Stimulated activated naive CD8-positive, alpha-beta T cell treated with anti-CD3 and anti-CD28 coated beads, Interleukin-15, amount 100 ng/mL, for 72 hours (primary cell): ENCODE measurements at regions not wholly inside any gene's neighbourhood (a gene's known extent, or its start where the extent isn't known, plus 50 kb on each side); places are given as distances from the start of the nearest gene placed in this dataset.

Experiments used
- ATAC-seq: fragments of 150-1000 bp; cut with Tn5 transposase; 2 replicates; pipeline ENCODE4 v1.10.0; 2021; ENCODE audit warnings: mild to moderate bottlenecking, moderate library complexity
- DNase-seq, 2 donors: peaks; one replicate each; pipeline ENCODE4 v3.0.0; 2021 to 2022
- H3K27ac Mint-ChIP-seq, 2 donors: one replicate each; pipeline ENCODE4 v1.8.0; 2022; ENCODE audit warnings: mild to moderate bottlenecking in 2 of 2, mixed read lengths in 2 of 2, moderate library complexity in 2 of 2
- H3K27me3 Mint-ChIP-seq: one replicate; pipeline ENCODE4 v1.8.0; 2022; ENCODE audit warnings: mixed read lengths
- H3K4me1 Mint-ChIP-seq: one replicate; pipeline ENCODE4 v1.8.0; 2022; ENCODE audit warnings: mild to moderate bottlenecking, mixed read lengths
- H3K4me3 Mint-ChIP-seq, 2 donors: one replicate each; pipeline ENCODE4 v1.8.0; 2022; ENCODE audit warnings: mild to moderate bottlenecking in 2 of 2, mixed read lengths in 2 of 2, moderate library complexity in 1 of 2
- H3K9me3 Mint-ChIP-seq, 2 donors: one replicate each; pipeline ENCODE4 v1.8.0; 2022; ENCODE audit warnings: mixed read lengths in 2 of 2

DNA sequence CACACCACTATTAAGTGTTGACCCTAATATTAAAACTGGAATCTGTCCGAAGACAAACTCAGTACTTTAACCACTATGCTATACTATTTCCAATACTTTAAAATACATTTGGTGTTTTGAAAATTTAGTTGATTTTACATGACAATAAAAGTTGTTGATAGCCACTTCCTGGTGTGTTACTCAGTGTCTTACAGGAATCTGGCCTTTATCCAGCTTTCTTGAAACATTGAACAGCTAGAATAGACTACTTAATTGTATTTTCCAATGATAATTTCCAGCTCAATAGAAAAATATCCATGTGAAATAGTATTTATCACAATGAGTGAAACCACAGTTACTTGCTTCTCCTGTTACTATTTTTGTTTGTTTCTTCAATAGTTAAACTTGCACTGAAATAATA is 369.6 kb upstream of the ADGRL4 start:
- Mint-ChIP-seq H3K9me3 (peaks cover 0 to 7% of the 10 kb centered on the region in 2 donors), H3K4me1 (no peaks in the 10 kb centered on the region), H3K27me3 (no peaks in the 10 kb centered on the region), H3K27ac (no peak overlapping the region), H3K4me3 (no peak overlapping the region)
- no peak for DNase-seq
- no peak for ATAC-seq

DNA sequence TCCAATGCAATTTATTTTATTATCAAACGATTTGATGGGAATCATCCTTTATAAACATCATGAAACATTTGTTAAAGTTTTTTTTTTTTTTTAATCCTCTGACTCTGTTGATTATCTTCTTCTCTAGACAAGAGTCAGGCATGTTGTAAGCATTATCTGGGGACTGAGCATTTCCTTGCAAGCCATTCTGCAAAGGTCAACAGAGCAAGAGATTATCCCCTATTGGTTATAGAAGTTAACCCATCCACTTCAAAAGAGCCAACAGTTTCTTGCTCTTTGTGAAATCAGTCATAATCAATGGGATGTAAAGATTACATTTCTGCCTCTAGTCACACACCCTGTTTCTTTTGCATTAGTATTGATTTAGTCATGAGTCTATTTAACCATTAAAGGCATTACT is 368.8 kb upstream of the ADGRL4 start:
- ATAC-seq, result no peak
- Mint-ChIP-seq H3K9me3 (peaks cover 0 to 7% of the 10 kb centered on the region in 2 donors), H3K4me1 (no peaks in the 10 kb centered on the region), H3K27ac (no peak overlapping the region), H3K27me3 (no peaks in the 10 kb centered on the region), H3K4me3 (no peak overlapping the region)
- no peak for DNase-seq

DNA sequence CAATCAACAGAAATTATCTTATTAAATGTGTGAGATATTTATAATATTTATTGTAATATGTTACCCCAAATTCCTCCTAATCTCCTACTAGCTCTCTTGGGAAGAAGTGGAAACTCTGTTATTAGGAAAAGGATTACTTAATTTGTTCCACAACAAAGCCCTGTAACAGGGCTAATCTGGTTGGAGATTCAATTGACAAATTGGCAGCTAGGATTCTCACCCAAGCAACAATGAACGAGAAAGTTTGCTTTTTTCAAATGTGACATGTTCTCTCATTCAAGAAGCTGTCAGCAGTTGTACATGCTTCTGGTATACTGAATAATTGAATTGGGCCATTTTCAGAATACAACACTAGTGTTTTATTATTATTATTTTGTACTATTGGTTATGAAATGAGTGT is 367.9 kb upstream of the ADGRL4 start:
- Mint-ChIP-seq H3K27me3 (no peaks in the 10 kb centered on the region), H3K4me3 (no peak overlapping the region), H3K9me3 (peaks cover 0 to 10% of the 10 kb centered on the region in 2 donors), H3K27ac (no peak overlapping the region), H3K4me1 (no peaks in the 10 kb centered on the region)
- DNase-seq, result no peak
- no peak for ATAC-seq

DNA sequence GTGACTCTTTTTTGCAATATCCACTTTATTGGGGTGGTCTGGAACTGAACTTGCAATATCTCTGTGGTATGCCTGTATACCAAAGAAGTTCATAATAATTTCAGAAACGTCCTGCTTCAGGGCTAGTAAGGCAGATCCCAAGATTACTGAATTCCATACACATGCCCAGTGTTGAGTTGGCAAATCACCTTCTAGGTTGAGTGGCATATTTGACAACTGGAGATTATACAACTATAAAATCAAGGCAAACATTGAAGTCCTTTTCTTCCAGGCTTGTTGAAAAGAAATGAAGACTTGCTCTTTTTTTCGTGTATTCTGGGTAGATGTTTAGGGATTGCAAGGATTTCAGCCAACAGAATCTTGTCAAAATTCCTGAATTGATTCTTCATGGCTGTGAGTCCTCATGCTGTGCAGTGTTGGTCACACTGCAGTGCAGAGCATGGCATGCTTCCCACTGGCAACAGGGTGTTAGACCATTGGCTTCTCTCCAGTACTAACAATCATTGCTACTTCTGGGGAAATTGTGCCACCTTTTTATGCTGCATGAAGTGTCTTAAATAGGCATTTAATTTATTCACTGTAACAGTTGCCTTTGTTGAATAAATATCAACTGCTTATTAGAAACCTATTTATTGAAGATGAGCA is 367.1 kb upstream of the ADGRL4 start:
- peaks cover 0 to 15% of the 10 kb centered on the region in 2 donors for H3K9me3 Mint-ChIP-seq
- no peak for DNase-seq

DNA sequence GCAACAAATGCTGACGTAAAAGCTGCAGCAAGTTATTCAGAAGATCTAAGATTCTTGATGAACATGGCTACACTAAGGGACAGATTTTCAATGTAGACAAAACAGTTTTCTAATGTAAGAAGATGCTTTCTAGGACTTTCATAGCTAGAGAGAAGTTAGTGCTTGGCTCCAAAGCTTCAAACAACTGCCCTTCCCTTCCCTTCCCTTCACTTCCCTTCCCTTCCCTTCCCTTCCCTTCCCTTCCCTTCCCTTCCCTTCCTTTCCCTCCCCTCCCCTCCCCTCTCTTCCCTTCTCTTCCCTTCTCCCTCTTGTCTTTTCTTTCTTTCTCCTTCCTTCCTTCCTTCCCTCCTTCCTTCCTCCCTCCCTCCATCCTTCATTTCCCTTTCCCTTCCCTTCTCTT is 365.3 kb upstream of the ADGRL4 start:
- DNase-seq (no peak), ATAC-seq (no peak)
- no peaks in the 10 kb centered on the region for H3K4me1 Mint-ChIP-seq
- H3K4me3 Mint-ChIP-seq, result no peak overlapping the region
- H3K27me3 Mint-ChIP-seq, result no peaks in the 10 kb centered on the region
- no peak overlapping the region for H3K27ac Mint-ChIP-seq
- H3K9me3 Mint-ChIP-seq, result peaks cover 3 to 15% of the 10 kb centered on the region in 2 donors

More for the DNA sequence above, 367.1 kb upstream of the ADGRL4 start:
- H3K4me1 Mint-ChIP-seq, result no peaks in the 10 kb centered on the region
- no peaks in the 10 kb centered on the region for H3K27me3 Mint-ChIP-seq
- no peak overlapping the region for H3K4me3 Mint-ChIP-seq
- H3K27ac Mint-ChIP-seq, result no peak overlapping the region
- ATAC-seq, result no peak

DNA sequence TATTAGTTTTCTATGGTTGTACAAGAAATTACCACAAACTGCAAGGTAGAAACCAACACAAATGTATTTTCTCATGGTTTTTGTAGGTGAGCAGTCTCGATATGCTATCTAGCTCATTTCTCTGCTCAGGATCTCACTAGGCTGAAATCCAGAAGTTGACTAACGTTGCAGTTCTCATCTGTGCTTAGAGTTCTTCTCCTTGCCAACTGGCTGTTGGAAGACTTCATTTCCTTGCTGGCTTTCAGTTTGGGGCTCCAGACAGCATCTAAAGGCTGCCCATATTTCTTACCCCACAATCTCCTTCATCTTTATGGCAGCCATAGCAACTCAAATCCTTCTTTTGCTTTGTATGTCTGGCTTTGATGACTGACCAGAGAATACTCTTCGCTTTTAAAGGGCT is 362.6 kb upstream of the ADGRL4 start:
- H3K27me3 Mint-ChIP-seq, result no peaks in the 10 kb centered on the region
- no peaks in the 10 kb centered on the region for H3K4me1 Mint-ChIP-seq
- H3K27ac Mint-ChIP-seq, result no peak overlapping the region
- peaks cover 8% of the 10 kb centered on the region in 2 donors for H3K9me3 Mint-ChIP-seq
- ATAC-seq, result no peak
- DNase-seq, result no peak
- H3K4me3 Mint-ChIP-seq, result no peak overlapping the region

DNA sequence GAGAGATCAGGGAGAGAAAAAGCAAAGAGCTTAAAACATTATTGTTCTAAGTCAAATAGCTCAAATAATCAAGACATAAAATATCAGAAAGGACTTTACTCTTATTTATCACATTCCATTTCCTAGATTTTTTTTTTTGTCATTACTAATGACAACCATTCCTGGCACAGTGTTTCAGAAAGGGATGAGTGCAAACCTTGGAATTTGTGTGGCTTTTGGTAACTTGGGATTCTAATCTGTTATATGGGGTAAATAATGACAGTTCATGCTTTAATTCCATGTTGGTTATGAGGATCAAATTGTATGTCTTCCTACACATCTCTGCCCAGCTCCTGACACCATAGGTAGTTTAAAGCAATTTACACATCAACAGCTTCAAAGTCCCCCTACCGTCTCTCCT is 358.4 kb upstream of the ADGRL4 start:
- Mint-ChIP-seq H3K9me3 (peaks cover 8% of the 10 kb centered on the region in 2 donors), H3K4me3 (no peak overlapping the region), H3K27me3 (no peaks in the 10 kb centered on the region), H3K4me1 (no peaks in the 10 kb centered on the region), H3K27ac (no peak overlapping the region)
- DNase-seq (no peak), ATAC-seq (no peak)

DNA sequence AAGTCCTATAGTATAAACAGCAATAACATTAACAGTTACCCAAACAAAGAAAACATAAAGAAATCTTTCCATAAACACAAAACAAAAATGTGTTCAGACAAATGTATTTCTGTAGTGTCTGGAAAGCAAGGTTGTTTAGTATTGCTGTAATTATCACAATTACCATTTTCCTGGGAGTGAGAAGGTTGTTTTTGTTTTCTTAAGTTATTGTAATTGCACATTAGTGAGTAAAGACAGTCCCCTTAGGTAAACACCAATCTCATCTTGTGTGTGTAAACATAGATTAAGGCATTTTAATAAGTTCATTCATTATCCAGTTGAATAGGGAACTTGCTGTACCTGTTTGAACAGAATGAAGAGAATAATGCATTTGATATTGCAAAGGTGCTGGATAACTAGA is 356.9 kb upstream of the ADGRL4 start:
- Mint-ChIP-seq H3K4me1 (no peaks in the 10 kb centered on the region), H3K27ac (no peak overlapping the region), H3K9me3 (peaks cover 0 to 8% of the 10 kb centered on the region in 2 donors), H3K27me3 (no peaks in the 10 kb centered on the region), H3K4me3 (no peak overlapping the region)
- ATAC-seq (no peak), DNase-seq (no peak)

DNA sequence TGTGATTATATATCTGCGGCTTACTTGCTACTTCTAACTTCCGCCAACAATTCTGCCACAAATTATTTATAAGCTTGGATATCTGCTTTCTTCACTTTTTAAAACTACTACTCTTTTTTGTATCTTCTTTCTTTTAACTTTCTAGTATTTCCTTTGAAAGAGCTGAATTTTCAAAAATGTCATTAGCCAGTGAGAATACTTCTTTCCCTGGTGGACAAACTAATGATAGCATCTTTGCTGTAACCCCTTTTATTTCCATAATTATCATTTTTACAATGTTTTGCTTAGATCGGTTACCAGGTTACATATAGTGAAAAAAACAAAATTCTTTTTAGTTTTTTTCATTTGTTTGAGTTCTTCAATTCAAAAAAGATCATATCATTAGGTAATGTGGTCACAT is 355.9 kb upstream of the ADGRL4 start:
- peaks cover 0 to 5% of the 10 kb centered on the region in 2 donors for H3K9me3 Mint-ChIP-seq
- no peak overlapping the region for H3K27ac Mint-ChIP-seq
- DNase-seq (no peak), ATAC-seq (no peak)
- no peak overlapping the region for H3K4me3 Mint-ChIP-seq
- H3K27me3 Mint-ChIP-seq, result no peaks in the 10 kb centered on the region
- H3K4me1 Mint-ChIP-seq, result no peaks in the 10 kb centered on the region

DNA sequence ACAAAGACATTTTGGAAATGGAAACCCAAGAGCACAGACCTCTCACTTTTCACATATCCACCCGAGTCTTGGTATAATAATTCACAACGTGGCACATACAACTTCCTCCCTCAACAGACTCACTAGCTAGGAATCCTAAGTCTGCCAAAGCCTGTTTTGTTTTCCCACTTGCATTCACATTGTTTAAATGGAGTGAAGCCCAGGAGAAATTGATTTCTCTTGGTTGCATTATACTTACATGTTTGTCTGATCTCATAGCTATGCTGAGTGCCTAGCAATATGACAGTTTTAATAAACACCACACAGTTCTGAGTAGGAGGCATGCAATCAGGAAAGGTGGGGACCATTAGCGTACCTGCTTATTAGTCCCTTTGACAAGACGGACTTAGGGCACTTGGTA is 348.6 kb upstream of the ADGRL4 start:
- no peak overlapping the region for H3K4me3 Mint-ChIP-seq
- no peak for ATAC-seq
- no peaks in the 10 kb centered on the region for H3K4me1 Mint-ChIP-seq
- no peak overlapping the region for H3K27ac Mint-ChIP-seq
- no peaks in the 10 kb centered on the region for H3K9me3 Mint-ChIP-seq
- H3K27me3 Mint-ChIP-seq, result no peaks in the 10 kb centered on the region
- no peak for DNase-seq

DNA sequence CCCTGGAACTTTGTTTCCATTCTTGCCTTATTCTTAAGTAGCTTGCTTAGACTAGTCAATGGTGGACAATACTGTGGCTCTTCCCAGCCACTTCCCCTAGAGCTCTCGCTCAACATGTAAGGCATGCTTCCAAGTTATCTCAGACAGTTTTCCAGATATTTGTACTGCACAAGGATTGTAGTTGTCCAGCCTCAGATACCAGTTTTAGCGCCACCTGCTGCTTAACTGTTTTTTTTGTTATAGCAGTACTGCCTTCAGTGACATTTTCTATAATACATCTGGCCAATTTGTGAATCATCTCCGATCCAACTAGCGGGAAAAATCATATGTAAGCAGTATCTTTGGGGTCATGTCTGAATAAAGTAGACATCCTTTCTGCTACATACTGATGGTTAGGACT is 346.7 kb upstream of the ADGRL4 start:
- Mint-ChIP-seq H3K27ac (no peak overlapping the region), H3K4me1 (no peaks in the 10 kb centered on the region), H3K9me3 (no peaks in the 10 kb centered on the region), H3K4me3 (no peak overlapping the region), H3K27me3 (no peaks in the 10 kb centered on the region)
- no peak for ATAC-seq
- DNase-seq, result no peak

DNA sequence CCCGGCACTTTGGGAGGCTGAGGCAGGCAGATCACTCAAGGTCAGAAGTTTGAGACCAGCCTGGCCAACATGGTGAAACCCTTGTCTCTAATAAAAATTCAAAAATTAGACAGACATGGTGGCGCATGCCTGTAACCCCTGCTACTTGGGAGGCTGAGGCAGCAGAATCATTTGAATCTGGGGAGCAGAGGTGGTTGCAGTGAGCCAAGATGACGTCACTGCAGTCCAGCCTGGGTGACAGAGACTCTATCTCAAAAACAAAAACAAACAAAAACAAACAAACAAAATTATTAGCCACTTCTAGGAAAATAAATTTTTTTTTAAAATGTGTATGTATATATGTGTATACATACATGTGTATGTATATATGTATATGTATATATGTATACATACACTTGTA is 320.3 kb upstream of the ADGRL4 start:
- Mint-ChIP-seq H3K9me3 (peaks cover 5 to 13% of the 10 kb centered on the region in 2 donors), H3K27me3 (no peaks in the 10 kb centered on the region), H3K4me3 (no peak overlapping the region), H3K27ac (no peak overlapping the region), H3K4me1 (no peaks in the 10 kb centered on the region)
- no peak for DNase-seq
- ATAC-seq, result no peak

DNA sequence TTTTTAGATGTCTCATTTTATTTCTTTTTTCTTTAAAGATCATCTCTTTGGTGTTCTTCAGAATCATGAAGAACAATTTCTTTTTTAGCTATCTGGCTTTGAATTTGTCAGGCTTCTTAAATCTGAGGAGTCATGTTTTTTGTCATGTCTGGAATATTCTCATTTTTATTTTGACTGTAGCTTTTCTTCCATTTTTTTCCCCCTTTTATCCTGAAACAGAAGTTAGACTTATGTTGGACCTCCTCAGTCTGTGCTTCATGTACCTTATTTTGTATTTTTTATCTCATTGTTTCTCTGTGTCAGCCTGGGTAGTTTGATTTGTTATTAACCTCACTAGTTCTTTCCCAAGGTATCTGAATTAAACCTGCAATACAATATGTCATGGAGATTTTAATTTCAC is 319.2 kb upstream of the ADGRL4 start:
- H3K4me1 Mint-ChIP-seq, result no peaks in the 10 kb centered on the region
- no peak overlapping the region for H3K27ac Mint-ChIP-seq
- no peak overlapping the region for H3K4me3 Mint-ChIP-seq
- peaks cover 5 to 13% of the 10 kb centered on the region in 2 donors for H3K9me3 Mint-ChIP-seq
- no peak for ATAC-seq
- DNase-seq, result no peak
- no peaks in the 10 kb centered on the region for H3K27me3 Mint-ChIP-seq

DNA sequence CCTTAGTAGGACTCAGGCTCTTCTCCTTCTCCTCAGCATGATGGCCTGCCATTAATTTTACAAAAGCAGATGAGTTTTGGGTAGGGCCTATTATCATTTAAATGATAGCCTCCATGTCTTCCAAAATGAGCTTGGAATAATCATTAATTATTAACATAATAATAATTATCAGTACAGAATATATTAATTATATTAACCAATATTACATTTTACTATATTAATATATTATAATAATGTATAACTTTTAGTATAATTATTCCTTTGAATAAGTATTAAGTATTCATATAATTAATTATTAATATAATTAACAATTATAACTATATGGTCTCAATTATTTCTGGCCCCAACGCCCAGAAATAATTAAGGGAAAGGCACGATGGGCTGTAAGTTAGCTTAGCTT is 318.6 kb upstream of the ADGRL4 start:
- H3K4me3 Mint-ChIP-seq, result no peak overlapping the region
- no peaks in the 10 kb centered on the region for H3K27me3 Mint-ChIP-seq
- DNase-seq, result no peak
- no peak for ATAC-seq
- no peaks in the 10 kb centered on the region for H3K4me1 Mint-ChIP-seq
- no peak overlapping the region for H3K27ac Mint-ChIP-seq
- H3K9me3 Mint-ChIP-seq, result peaks cover 5 to 13% of the 10 kb centered on the region in 2 donors

DNA sequence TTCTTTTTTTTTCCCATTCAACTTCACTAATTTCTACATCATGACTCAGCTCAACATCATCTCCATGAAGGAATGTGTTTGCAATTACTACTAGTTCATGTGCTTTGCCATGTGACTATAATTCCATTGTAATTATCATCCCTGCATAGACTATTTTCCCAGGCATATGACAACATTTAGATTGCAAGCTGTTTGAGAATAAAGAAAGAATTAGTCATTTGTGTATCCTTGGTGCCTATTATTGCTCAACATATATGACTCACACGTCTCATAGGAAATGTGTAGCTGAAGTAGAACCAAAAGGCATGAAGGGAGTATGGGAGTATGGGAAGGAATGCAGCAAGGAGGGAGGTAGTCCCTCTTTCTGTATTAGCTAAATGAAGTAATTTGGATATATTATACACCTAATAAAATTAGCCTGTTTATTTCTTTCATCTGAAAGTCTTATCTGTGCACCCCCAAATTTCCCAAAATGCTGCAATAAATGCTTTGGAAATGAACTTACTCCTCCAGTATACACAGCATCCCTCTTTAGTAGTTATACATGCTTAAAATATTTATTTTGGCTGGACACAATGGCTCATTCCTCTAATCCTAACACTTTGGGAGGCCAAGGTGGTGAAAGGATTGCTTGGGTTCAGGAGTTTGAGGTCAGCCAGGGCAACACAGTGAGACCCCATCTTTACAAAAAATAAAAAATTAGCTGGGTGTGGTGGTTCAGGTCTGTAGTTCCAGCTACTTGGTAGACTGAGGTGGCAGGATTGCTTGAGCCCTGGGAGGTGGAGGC is 316.9 kb upstream of the ADGRL4 start:
- Mint-ChIP-seq H3K27ac (no peak overlapping the region), H3K4me1 (no peaks in the 10 kb centered on the region), H3K9me3 (peaks cover 5 to 13% of the 10 kb centered on the region in 2 donors), H3K27me3 (no peaks in the 10 kb centered on the region), H3K4me3 (no peak overlapping the region)
- ATAC-seq (no peak), DNase-seq (no peak)

DNA sequence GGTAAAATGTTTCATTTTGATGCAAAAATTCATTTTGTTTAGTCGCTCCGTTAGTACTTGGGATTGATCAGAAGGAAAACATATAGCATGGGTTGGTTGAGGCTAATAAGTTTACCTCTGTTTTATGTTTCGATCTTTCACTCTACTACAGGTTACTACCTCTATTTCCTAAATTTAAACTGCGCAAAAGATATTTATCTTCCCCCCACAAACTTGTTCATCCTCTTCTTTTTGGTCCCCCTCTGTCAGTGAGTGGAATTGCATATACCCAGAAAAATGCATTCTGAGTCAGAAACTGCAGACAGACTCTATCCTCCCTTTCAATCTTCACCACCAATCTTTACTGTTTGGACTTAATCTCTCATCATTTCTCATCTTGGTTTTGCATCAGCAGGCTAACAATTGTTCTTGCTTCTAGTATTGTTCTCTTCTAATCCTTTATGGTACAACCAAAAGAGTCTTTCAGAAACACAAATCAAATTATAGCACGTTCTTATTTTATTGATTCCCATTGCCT is 316.0 kb upstream of the ADGRL4 start:
- Mint-ChIP-seq H3K9me3 (peaks cover 5 to 13% of the 10 kb centered on the region in 2 donors), H3K27ac (no peak overlapping the region), H3K4me3 (no peak overlapping the region), H3K27me3 (no peaks in the 10 kb centered on the region), H3K4me1 (no peaks in the 10 kb centered on the region)
- ATAC-seq (no peak), DNase-seq (no peak)
